PC-9 (cell line): ENCODE measurements at regions not wholly inside any gene's neighbourhood (a gene's known extent, or its start where the extent isn't known, plus 50 kb on each side); places are given as distances from the start of the nearest gene placed in this dataset.

ENCODE experiments used
- BruUV-seq: library from RNA; stranded (reverse); fragments of 400-500 nt; replicated peaks from 2 replicates; lab custom pipeline; 2021; lab: Mats Ljungman, UMichigan
- CTCF ChIA-PET: fragments of 300-600 bp; sonication (Branson Sonifier 250); formaldehyde crosslinking; loops from one replicate; lab custom pipeline; 2022; ENCODE audit warnings: antibody characterized with exemption; lab: Charles Lee
- POLR2A ChIA-PET: fragments of 300-600 bp; sonication (Branson Sonifier 250); formaldehyde crosslinking; loops from one replicate; lab custom pipeline; 2022; ENCODE audit warnings: antibody characterized with exemption; ENCODE audit not compliant: unreplicated experiment; lab: Charles Lee
- DNase-seq, 2 experiments: peaks; one replicate each; pipeline versions ENCODE4 v3.0.0 to v3.0.0-alpha.2; 2015 to 2022; ENCODE audit warnings: mixed read lengths in 1 of 2
- H2AFZ ChIP-seq: fragments of 200-600 bp; sonication (generic); 2 replicates; pipeline ENCODE4 v1.8.1; 2017; ENCODE audit warnings: antibody characterized with exemption
- H3F3A ChIP-seq: fragments of 200-600 bp; sonication (generic); 2 replicates; pipeline ENCODE4 v1.8.1; 2017; ENCODE audit warnings: antibody characterized with exemption, mild to moderate bottlenecking, low read depth; ENCODE audit not compliant: insufficient read depth
- H3K27ac ChIP-seq: fragments of 200-600 bp; sonication (generic); 2 replicates; pipeline ENCODE4 v1.6.1; 2016; ENCODE audit warnings: mixed run types
- H3K27me3 ChIP-seq: fragments of 200-600 bp; sonication (generic); 2 replicates; pipeline ENCODE4 v1.6.1; 2016; ENCODE audit warnings: low read depth, mixed run types; ENCODE audit not compliant: insufficient read depth
- H3K36me3 ChIP-seq: fragments of 200-600 bp; sonication (generic); 2 replicates; pipeline ENCODE4 v1.6.1; 2016; ENCODE audit warnings: low read depth, mixed run types
- H3K4me1 ChIP-seq: fragments of 200-600 bp; sonication (generic); replicated peaks from 2 replicates; pipeline ENCODE4 v1.6.1; 2016; ENCODE audit warnings: mixed run types; ENCODE audit not compliant: insufficient read depth
- H3K4me2 ChIP-seq: fragments of 200-600 bp; sonication (generic); 2 replicates; pipeline ENCODE4 v1.6.1; 2017; ENCODE audit warnings: mixed run types
- H3K4me3 ChIP-seq: fragments of 200-600 bp; sonication (generic); 2 replicates; pipeline ENCODE4 v1.6.1; 2016; ENCODE audit warnings: mixed run types
- H3K79me2 ChIP-seq: fragments of 200-600 bp; sonication (generic); 2 replicates; pipeline ENCODE4 v1.6.1; 2017; ENCODE audit warnings: low read depth, mixed run types
- H3K9me2 ChIP-seq: fragments of 200-600 bp; sonication (generic); 2 replicates; pipeline ENCODE4 v1.8.1; 2017; ENCODE audit warnings: mild to moderate bottlenecking; ENCODE audit not compliant: insufficient read depth
- H3K9me3 ChIP-seq: fragments of 200-600 bp; sonication (generic); 2 replicates; pipeline ENCODE4 v1.8.1; 2016; ENCODE audit warnings: low read depth; ENCODE audit not compliant: insufficient read depth
- H4K20me1 ChIP-seq: fragments of 200-600 bp; sonication (generic); 2 replicates; pipeline ENCODE4 v1.8.1; 2017; ENCODE audit not compliant: insufficient read depth
- EZH2 ChIP-seq: fragments of 200-600 bp; sonication (generic); IDR thresholded peaks from 2 replicates; pipeline ENCODE4 v1.8.0; 2017; ENCODE audit warnings: antibody characterized with exemption, low read depth
- intact Hi-C: fragments of 100-400 bp; cut with micrococcal nuclease; formaldehyde crosslinking; loops from one replicate; pipeline ENCODE4 v1.10.0; 2022; ENCODE audit not compliant: unreplicated experiment
- TF ChIP-seq, protein P1 (sequence below): fragments of 200-600 bp; sonication (generic); conservative IDR thresholded peaks from 2 replicates; pipeline ENCODE4 v1.6.1; 2017; ENCODE audit warnings: mixed run types, antibody characterized with exemption, mild to moderate bottlenecking, moderate library complexity

GRCh38 chr18:1053331-1054315, 149.0 kb downstream of the ADCYAP1 start:
- no peaks in the 10 kb centered on the region for H3K4me1 ChIP-seq
- intact Hi-C loops = no loop called here
- no peaks in the 10 kb centered on the region for H3K79me2 ChIP-seq
- no peak overlapping the region for H3K4me3 ChIP-seq
- BruUV-seq = no TSS peak
- CTCF ChIA-PET = no interaction called here
- peaks cover 12% of the 10 kb centered on the region; the same call in 1 of the 2 replicates for H3K9me3 ChIP-seq
- no peak overlapping the region for H3K27ac ChIP-seq
- H2AFZ ChIP-seq = no peak overlapping the region
- POLR2A ChIA-PET = no interaction called here
- H3K36me3 ChIP-seq = no peaks in the 10 kb centered on the region
- no peaks in the 10 kb centered on the region for H3K9me2 ChIP-seq
- no peaks in the 10 kb centered on the region for H4K20me1 ChIP-seq
- TF ChIP-seq EZH2 = no peak
- TF ChIP-seq, protein P1, sequence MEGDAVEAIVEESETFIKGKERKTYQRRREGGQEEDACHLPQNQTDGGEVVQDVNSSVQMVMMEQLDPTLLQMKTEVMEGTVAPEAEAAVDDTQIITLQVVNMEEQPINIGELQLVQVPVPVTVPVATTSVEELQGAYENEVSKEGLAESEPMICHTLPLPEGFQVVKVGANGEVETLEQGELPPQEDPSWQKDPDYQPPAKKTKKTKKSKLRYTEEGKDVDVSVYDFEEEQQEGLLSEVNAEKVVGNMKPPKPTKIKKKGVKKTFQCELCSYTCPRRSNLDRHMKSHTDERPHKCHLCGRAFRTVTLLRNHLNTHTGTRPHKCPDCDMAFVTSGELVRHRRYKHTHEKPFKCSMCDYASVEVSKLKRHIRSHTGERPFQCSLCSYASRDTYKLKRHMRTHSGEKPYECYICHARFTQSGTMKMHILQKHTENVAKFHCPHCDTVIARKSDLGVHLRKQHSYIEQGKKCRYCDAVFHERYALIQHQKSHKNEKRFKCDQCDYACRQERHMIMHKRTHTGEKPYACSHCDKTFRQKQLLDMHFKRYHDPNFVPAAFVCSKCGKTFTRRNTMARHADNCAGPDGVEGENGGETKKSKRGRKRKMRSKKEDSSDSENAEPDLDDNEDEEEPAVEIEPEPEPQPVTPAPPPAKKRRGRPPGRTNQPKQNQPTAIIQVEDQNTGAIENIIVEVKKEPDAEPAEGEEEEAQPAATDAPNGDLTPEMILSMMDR = no peak
- H3K27me3 ChIP-seq = no peaks in the 10 kb centered on the region
- no peaks in the 10 kb centered on the region for H3F3A ChIP-seq
- no peak overlapping the region for H3K4me2 ChIP-seq
- DNase-seq = no peak

DNA sequence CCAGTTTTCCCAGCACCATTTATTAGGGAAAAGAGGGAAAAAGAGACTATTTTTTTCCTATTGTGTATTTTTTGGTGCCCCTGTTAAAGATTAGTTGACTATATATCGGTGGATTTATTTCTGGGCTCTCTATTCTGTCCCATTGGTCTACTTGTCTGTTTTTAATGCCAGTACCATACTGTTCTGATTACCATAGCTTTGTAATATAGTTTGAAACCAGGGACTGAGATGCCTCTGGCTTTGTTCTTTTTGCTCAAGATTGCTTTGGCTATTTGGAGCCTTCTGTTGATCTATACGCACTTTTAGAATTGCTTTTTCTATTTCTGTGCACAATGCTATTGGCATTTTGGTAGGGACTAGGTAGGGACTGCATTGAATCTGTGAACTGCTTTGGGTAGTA, 151.7 kb downstream of the ADCYAP1 start:
- POLR2A ChIA-PET = no interaction called here
- no peaks in the 10 kb centered on the region for H3K4me1 ChIP-seq

GRCh38 chr18:1057367-1057766, 152.7 kb downstream of the ADCYAP1 start:
- Histone ChIP-seq H3K4me1 (no peaks in the 10 kb centered on the region), H3K9me2 (no peaks in the 10 kb centered on the region), H3K27me3 (no peaks in the 10 kb centered on the region), H3K4me3 (no peak overlapping the region), H3K9me3 (peaks cover 7% of the 10 kb centered on the region; the same call in 1 of the 2 replicates), H3K79me2 (no peaks in the 10 kb centered on the region), H3K36me3 (no peaks in the 10 kb centered on the region), H2AFZ (no peak overlapping the region), H3K27ac (no peak overlapping the region), H4K20me1 (no peaks in the 10 kb centered on the region), H3F3A (no peaks in the 10 kb centered on the region), H3K4me2 (no peak overlapping the region)
- CTCF ChIA-PET = no interaction called here
- no peak for DNase-seq
- POLR2A ChIA-PET = no interaction called here
- BruUV-seq = no TSS peak
- intact Hi-C loops = no loop called here
- TF ChIP-seq, protein P1 = no peak
- no peak for TF ChIP-seq EZH2

More for the DNA sequence above, 151.7 kb downstream of the ADCYAP1 start:
- Histone ChIP-seq H3K27me3 (no peaks in the 10 kb centered on the region), H4K20me1 (no peaks in the 10 kb centered on the region), H3K9me3 (peaks cover 7% of the 10 kb centered on the region; the same call in 1 of the 2 replicates), H3K36me3 (no peaks in the 10 kb centered on the region), H3K9me2 (no peaks in the 10 kb centered on the region), H3K4me3 (no peak overlapping the region), H3K4me2 (no peak overlapping the region), H3K79me2 (no peaks in the 10 kb centered on the region), H3F3A (no peaks in the 10 kb centered on the region), H3K27ac (no peak overlapping the region), H2AFZ (no peak overlapping the region)
- intact Hi-C loops = no loop called here
- no peak for DNase-seq
- CTCF ChIA-PET = no interaction called here
- TF ChIP-seq, protein P1 = no peak
- TF ChIP-seq EZH2 = no peak
- no TSS peak for BruUV-seq
